GM20000 (cell line): ENCODE measurements at regions not wholly inside any gene's neighbourhood (a gene's known extent, or its start where the extent isn't known, plus 50 kb on each side); places are given as distances from the start of the nearest gene placed in this dataset.

Experiments
- DNase-seq: peaks from one replicate; pipeline ENCODE4 v3.0.0; 2012; ENCODE audit warnings: low spot score
- CTCF ChIP-seq: IDR thresholded peaks from 2 replicates; pipeline ENCODE4 v1.5.1; 2012; ENCODE audit warnings: mild to moderate bottlenecking, control low read depth; ENCODE audit errors: extremely low read depth, missing control alignments

GRCh38 chr14:98901511-98902205 lies 370.3 kb downstream of the BCL11B start:
- no peak for TF ChIP-seq CTCF
- DNase-seq, result no peak

GRCh38 chr14:98903371-98903770 lies 368.6 kb downstream of the BCL11B start:
- no peak for TF ChIP-seq CTCF
- DNase-seq, result no peak

GRCh38 chr14:98904677-98905076 lies 367.3 kb downstream of the BCL11B start:
- TF ChIP-seq CTCF, result no peak
- DNase-seq, result no peak

- DNase-seq, result no peak
- no peak for TF ChIP-seq CTCF
These were observed 365.6 kb downstream of the BCL11B start for GRCh38 chr14:98906123-98906995.

GRCh38 chr14:98907271-98907670 lies 364.7 kb downstream of the BCL11B start:
- no peak for TF ChIP-seq CTCF
- no peak for DNase-seq

- no peak for DNase-seq
- no peak for TF ChIP-seq CTCF
These were observed 363.9 kb downstream of the BCL11B start for GRCh38 chr14:98908050-98908449.

GRCh38 chr14:98909251-98909944 lies 362.6 kb downstream of the BCL11B start:
- no peak for DNase-seq
- no peak for TF ChIP-seq CTCF
